HG02642 (cell line): ENCODE measurements at regions not wholly inside any gene's neighbourhood (a gene's known extent, or its start where the extent isn't known, plus 50 kb on each side); places are given as distances from the start of the nearest gene placed in this dataset.
"Not testable (repeated sequence)": the region's sequence is repeated elsewhere in the genome, so short reads cannot be mapped to it uniquely, and the experiment has no call there.

Experiments used
- ATAC-seq: cut with Tn5 transposase; IDR thresholded peaks from one replicate; pipeline ENCODE4 v1.9.1; 2021; ENCODE audit warnings: mild to moderate bottlenecking; ENCODE audit not compliant: unreplicated experiment, poor library complexity

DNA sequence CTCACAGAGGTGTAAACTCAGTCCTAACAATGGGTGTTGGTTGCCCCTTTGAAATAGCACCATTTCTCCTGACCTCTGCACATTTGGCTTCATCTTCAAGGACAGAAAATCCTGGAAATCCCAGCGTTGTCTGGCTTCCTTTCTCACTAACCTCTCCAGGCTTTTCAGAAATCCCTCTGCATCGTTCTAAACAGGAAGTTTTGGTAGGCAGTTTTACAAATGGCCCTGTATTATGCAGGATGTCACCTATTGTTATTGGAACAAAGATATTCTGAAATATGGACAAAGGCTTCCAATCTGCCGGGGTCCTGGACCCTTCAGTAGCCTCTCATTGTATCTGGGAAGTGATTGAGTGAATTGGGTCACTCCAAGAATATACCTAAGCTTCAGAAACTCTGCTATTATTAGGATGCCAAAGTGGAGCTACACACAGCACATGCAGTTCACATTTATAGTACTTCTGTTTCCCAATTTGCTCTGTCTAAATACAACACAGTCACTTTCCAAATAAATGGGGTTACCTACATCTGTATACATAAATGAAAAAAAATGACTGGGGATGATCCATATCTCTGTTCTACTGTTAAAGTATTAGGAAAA, 134.8 kb upstream of the KLF6 start:
- ATAC-seq = no peak

DNA sequence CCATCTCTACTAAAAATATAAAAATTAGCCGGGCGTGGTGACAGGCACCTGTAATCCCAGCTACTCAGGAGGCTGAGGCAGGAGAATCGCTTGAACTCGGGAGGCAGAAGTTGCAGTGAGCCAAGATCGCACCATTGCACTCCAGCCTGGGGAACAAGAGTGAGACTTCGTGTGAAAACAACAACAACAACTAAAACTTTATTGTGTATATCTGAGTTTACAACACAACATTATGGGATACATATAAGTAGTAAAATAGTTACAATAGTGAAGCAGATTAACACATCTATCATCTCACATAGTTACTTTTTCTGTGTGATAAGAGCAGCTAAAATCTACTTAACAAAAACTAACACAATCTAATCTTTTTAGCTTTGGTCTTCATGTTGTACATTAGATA, 132.4 kb upstream of the KLF6 start:
- not testable (repeated sequence) for ATAC-seq

DNA sequence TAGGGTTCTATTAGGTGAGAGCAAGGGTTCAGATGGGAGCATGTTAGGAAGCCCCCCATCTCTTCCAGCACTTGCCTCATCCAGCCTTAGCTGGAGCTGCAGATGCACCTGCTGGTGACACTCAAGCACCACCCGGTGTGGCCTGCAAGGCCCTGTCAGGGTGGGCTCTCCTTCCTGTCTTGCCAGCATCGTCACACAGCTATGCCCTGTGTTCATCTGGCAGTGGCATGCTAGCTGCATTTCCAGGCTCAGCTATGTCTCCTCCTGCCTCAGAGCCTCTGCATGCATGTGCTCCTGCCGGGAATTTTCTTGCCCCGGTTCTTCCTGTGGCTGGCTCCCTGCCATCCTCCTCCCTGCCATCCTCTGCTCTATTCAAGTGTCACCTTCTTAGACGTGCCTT, 129.7 kb upstream of the KLF6 start:
- ATAC-seq = no peak

DNA sequence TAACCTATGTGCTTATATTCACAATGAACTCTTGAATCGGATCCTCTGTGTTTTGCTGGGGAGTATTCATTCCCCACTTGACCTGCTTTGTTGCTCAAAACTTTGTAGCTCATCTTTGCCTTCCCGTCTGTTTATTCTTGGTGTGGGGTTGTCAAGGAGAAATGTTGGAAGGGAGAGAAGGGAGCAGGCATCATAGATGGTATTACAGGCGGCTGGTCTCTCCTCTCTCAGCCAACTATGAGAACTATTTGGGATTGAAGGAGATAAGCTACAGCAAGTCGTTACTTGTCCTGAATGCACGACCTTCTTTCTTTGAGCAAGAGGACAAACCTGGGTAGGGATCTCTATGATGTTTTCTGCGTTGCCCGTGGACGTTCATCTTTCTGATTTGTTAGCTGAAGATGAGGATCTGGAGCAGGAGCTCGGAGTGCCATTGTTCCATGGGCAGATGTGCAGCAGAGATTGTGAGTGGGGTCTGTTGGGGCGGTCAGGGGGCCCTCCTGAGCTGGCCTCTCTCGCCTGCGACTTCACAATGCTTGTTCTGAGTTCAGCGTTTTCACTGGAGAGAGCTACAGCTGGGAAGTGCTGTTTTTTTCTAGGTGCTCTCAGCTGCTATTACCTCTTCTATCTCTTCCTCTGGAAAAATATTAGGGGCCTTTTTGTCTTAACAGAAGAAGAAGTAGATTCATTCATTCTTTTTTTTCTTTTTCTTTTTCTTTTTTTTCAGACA, 126.9 kb upstream of the KLF6 start:
- no peak for ATAC-seq

DNA sequence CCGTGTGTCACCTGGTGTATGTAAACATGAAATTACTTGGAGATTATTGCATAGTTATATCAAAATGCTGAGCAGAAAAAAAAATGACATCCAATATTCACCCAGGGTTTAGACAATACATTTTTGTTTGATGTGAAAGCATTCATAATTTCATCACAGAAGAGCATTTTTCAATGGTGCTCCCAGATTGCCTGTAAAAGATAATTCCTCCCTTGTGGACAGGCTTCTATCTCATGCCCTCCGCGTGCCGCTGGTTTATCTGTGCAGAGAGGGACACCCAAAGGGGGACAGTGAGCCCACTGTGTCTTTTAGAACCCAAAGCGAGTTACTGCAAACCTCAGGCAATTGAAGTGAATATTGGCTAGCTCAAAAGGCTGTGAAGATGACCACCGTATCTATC, 126.2 kb upstream of the KLF6 start:
- ATAC-seq = no peak

DNA sequence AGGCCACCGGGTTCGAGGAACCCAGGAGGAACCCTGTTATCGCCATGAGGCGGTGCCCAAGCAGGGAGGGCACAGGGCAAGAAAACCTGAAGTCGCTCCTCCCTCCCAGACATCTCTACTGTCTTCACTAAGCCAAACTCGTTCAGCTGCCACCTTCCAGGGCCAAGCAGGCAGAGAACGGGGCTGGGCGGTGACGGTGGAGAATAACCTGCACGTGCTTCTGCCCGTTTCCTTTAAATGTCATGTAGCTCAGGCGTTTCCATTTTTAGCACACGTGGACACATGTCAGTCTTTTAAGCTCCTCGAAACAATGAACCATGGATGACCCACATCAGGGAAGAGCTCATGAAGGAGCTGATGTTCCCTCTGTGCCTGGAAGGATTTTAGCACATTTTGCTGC, 124.3 kb upstream of the KLF6 start:
- no peak for ATAC-seq

DNA sequence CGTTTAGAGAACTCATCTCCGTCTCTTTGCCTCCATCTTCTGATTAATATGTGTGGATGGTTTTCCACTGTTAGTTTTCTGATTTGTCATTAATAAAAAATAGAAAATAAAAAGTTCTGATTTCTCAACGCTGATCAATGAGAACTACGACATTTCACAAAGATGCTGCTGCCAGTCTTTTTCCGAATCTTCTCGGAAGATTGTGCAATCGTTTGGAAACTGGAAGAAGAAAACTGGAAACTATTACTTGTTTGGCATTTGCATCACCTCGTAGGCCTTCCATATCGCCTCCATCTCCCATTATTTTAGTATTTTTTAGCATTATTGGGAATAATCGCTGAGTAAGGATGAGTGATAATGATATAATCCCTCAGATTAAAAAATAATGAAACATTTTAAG, 123.2 kb upstream of the KLF6 start:
- no peak for ATAC-seq

DNA sequence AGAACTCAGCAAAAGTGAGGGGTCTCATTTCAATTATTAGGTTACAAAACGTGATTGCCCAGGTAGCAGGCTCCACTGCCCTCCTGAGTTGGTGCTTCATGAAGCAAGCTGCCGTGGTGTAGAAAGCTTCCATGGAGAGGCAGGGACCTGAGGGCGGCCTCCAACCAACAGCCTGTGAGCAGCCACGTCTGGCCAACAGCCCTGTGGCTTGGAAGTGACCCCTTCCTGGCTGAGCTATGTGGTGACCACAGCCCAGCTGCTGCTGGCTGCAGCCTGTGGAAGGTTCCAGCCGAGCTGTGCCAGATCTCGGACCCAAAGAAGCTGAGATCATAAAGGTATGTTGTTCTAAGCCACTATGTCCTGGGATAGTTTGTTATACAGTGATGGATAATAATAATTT, 122.5 kb upstream of the KLF6 start:
- no peak for ATAC-seq

DNA sequence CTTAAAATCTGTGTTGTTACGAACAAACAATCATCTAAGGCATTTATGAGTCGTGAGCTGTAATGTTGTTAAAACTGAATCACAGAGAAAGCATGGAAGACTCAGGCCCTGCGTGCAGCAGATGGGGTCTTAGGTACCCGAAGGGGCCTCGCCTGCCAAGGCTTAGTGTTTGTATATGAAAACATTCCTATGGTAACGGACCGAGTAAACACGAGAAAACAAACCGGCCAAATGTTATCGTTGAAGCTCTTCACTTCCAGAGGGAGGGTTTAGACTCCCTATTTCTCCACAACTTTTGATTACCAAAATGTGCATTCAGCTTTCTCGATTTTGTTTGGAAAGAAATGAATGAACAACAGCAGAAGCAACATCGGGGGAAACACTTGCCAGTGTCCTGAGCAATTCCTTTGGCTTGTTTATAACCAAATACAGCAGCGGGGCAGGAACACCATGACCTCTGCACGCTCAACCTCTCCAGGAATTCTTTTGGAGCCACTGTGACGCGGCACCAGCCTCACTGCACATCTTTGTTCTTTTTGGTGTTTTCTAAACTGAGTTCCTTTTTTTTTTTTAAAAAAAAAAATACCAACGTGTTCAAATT, 121.6 kb upstream of the KLF6 start:
- ATAC-seq = no peak

DNA sequence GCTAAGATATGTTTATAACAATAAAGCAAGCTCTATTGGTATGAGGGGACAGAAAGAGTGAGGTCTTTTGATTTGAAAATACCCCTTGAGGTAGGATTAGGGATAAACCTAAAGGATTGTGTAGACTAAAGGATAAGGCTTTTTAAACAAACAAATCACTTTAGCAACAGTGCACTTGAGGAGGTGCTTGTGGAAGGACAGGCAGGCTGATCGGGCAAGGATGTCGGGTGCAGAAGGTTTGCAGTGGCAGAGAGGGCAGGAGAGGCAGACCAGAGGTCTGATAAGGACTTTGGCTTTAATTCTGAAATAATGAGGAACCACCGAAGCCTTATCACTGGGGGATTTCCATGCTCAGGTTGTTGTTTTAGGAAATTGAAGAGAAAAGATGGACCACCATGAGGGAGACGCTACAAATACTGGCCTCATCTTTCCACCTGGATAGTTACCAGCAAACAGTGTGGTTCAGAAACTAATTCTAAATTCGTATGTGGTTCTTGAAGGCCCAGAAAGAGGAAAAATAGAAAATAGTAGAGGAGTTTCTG, 119.5 kb upstream of the KLF6 start:
- no peak for ATAC-seq

DNA sequence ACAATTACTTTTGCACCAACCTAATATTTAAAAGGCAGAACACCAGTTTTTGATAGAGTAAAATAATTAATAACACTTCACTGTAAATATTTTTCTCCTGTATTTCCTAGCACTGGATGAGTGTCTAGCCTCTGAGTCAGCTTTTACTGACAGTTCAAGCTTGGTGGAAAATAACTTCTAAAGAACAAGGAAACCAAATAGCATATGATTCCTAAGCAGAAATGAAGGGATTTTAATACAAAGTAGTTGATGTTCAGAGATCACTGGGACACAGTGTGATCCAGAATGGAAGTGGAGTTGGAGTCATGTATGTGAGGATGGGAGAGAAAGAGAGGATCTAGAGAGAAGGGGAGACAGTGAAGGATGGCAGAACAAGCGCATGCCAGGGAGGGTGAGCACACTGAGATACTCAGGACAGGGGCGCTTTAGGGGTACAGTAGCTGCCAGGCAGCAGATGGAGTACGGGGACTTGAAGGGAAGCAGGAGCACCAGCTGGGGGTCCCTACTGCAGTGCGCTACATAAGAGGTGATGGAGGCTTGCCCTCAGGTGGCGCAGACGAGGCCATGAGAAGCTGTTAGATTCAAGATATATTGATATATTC, 117.9 kb upstream of the KLF6 start:
- ATAC-seq = peak; percentile 16

DNA sequence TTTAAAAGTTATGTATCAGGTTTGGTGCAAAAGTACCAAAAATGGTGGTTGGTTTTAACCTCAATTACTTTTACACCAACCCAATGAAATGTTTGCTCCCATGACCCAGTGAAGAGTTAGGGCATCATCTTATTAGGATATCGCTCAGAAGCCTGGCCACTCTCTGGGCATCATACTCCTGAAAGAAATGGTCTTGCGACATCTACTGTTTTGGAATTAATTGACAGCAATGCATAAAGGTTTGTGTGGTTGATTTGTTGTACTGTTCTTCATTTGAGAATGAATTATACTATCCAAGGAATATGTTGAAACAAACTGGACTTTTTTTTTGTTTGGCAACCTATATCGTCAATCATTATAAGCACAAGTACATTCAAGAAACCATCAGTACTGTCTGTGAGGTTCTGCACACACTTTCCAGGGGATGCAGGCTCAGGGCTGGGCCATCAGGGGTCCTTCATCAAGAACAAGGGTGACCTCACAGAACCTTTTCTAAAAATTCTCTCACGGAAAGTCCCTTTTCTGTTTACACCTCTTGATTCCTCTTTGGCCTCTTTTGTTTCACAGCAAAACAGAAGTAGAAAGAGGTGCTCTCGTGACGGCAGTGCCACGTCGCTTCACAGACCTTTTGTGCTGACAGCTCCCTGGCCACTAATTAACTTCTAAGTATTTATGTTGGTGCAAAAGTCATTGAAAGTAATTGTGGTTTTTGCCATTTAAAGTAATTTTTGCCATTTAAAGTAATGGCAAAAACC, 117.2 kb upstream of the KLF6 start:
- ATAC-seq = peak; percentile 96

DNA sequence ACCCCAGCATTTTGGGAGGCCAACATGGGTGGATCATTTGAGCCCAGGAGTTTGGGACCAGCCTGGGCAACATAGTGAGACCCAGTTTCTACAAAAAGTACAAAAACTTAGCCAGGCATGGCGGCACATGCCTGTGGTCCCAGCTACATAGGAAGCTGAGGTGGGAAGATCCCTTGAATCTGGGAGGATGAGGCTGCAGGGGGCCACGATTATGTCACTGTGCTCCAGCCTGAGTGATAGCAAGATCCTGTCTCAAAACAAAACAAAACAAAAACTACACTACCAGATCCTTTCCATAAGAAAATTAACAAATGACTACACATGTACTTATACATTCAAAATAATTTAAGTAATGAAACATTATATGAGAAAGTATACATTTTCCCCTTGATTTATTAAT, 116.4 kb upstream of the KLF6 start:
- ATAC-seq = no peak

DNA sequence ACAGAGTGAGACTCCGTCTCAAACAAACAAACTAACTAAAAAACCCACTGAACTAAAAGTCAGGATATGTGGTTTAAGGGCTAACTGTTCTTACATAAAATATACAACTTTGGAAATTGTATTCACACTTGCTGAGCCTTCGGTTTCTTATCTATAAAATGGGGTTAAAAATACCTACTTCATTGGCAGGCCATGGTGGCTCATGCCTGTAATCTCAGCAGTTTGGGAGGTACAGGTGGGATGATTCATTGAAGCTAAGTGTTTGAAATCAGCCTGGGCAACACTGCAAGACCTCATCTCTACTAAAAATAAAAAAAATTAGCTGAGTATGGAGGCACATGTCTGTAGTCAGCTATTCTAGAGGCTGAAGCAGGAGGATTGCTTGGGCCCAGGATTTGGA, 115.4 kb upstream of the KLF6 start:
- ATAC-seq = no peak

DNA sequence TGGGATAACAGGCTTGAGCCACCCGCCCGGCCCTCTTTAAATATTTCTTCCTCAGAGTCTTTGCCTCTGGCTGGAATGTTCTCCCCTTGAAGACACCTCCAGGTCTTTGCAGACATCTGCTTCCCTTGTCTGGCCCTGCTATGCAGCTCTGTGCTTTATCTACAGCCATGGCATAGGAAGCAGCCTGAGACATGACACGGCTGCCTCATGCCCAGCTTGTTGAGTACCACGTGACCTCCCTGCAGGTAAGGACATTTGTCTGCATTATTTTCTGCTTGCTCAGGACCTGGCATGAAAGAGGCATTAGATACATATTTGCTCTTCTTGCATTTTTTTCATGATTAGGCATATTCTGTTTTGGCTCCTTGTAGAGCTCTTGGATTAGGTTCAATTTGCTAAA, 113.8 kb upstream of the KLF6 start:
- ATAC-seq = no peak

DNA sequence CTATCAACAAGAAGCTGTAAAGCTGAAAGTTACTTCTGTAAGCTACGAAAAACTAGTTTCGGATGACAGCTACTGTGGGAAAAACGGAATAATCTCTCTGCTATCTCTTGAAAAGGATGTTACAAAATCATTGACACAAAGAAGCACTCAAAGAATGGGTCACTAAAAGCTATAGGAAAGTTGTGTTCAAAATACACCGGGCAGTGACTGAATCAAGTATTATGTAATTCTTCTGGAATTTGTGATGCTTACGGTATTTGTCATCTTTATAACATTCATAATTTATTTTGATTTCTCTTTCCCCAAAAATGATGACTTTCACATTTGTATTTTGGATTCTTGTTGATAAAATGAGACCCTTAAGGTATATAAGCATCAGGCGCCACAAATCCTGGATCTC, 112.1 kb upstream of the KLF6 start:
- no peak for ATAC-seq

DNA sequence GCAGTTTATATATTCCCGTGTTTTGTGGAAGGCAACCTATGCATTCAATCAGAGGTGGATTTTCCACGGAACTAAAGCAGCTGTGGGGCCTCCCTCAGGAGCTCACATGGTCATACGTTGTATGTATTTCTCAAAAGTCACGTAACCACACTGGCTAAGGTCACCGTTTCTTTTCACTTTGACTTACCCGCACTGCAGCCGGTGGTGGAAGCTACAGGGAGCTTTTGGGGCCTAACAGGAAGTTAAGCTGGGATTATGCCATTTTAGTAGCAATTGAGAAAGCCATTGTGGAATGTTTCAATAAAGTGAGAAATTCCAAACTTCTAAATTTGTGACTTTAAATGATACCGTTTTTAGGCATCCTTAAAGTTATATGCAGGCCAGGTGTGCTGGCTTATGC, 111.2 kb upstream of the KLF6 start:
- no peak for ATAC-seq

DNA sequence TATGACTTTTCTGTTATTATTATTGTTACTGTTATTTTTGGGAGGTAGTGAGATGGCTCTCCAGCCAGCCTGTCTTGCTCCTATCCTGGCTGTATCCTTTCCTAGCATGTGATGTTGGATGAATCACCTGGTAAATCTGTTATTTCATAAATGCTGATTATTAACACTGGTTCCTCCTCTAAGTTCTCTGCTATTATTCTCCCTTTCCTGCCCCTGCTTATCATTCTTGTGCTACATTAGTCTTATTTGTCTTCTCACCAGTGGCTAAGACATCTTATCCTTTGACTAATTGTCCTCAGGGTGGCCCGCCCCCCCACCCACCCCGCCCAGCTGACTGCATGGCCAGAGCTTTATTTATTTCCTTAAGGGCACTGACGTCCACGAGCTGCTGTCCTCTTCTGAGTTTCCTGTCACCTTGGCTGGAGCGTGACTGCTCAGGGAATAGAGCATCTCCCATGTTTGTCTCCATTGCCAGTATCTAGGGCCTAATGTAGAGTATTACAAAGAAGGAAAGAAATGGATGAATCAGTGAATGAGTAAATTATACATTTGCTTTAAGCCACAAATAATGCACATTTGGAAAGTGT, 110.1 kb upstream of the KLF6 start:
- no peak for ATAC-seq

DNA sequence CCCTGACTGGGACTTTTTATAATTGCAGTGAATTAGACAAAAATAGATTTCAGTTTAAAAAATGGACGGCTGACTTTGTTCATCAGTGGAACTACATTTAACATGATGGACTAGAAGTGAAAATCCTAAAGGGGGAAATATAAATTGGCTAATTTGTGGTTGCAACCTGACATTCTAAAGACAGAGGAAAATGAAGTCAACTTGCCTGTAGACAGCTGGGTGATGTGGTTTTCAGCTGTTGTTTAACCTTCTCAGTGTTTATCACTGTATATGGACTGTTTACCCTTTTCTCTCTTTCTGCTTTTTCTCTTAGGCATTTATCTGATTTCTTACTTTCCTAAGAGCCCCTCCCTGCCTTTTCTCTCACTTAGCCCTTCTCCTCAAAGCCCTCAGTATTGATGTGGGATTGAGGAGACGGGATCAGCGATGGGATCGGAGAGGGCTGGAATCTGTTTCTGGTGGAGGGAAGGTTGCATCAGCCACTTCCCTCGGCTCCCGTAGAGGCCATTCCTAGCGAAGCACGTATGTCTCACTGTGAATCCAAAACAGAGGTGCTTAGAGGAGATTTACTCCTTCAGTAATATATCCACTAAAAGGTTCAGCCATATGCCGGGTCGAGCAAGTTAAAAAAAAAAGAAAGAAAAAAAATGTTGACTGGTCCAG, 109.0 kb upstream of the KLF6 start:
- ATAC-seq = no peak
